Activated CD4-positive, alpha-beta T cell treated with anti-CD3 and anti-CD28 coated beads, Interleukin-2, Interleukin-4, amounts not matched to agents 100 ng/mL and 50 ng/mL, durations not matched to agents 16 hours and 8 hours (primary cell): ENCODE measurements at regions not wholly inside any gene's neighbourhood (a gene's known extent, or its start where the extent isn't known, plus 50 kb on each side); places are given as distances from the start of the nearest gene placed in this dataset.

Experiments
- DNase-seq: peaks from one replicate; pipeline ENCODE4 v3.0.0-alpha.2; 2020; ENCODE audit warnings: low spot score

- peak; percentile 63 for DNase-seq
These were observed 200.3 kb upstream of the ID2 start for GRCh38 chr2:8481463-8482009.

DNA sequence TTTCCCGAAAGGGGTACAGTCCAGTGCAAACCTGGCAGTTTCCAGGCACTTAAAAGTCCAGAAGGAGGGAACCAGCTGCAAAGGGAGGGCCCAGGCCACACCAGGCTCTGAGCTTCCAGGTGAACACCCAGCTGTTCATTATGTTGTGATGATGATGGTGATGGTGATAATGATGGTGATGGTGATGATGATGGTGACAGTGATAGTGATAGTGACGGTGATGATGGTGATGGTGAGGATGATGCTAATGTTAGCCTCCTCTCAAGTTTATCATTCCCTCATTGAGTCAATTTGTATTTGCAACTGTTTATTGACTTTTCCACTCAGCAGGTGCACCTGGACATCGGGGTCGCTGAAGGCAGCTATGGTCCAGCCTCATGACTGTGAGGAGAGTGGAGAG lies 199.4 kb upstream of the ID2 start:
- no peak for DNase-seq

DNA sequence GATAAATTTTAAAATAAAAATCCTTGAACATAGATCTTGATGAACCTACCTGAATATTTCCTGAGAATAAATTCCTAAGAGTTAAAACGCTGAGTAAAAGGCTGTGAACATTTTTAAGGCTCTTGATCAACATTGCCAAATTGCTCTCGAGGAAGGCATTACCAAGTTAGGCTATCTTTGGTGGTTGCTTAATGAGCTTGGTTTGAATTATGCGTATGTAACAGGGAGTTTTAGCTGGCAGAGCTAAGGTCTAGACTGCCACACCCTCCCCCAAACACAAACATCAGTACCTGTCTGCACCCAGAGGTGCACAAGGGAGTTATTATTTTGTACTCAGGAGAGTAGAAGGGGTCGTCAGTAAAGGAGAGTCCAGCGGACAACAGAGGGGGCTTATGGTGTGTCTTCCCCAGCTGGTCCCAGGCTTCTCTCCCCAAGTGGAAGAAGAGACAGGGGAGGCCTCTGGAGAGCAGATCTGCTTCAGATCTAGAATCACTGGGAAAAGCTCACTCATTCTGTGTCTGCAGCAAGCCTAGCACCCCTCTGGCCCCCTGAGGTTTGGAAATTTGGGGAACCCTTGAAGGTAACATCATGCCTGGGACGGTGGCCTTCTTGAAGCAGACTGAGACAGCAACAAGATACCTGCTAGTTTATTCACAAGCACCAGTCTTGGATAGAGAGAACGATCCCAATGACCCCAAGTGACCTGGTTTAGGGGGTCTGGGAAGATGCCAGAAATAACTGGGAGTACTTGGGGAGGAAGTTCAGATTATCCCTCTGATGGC lies 197.2 kb upstream of the ID2 start:
- DNase-seq, result no peak

DNA sequence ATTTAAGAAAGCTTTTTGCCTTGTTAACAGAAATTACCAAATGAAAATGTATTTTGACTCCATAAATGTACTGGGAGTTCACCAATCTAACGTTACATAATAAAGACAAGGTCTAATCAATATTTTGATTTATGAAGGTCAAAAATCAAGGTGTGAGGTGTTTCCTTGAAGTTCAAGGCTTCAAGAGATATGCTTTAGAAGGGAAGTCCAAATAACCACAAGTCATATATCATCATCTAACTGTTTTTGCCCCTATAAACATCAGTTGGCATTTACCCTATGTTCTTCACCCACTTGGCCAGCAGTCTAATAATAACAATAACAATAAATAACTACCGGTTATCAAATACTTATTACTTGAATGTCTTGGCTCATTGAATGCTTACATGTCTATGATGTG lies 196.1 kb upstream of the ID2 start:
- no peak for DNase-seq

GRCh38 chr2:8486141-8486540 lies 195.7 kb upstream of the ID2 start:
- peak; percentile 48 for DNase-seq

GRCh38 chr2:8487461-8487932 lies 194.4 kb upstream of the ID2 start:
- no peak for DNase-seq

DNA sequence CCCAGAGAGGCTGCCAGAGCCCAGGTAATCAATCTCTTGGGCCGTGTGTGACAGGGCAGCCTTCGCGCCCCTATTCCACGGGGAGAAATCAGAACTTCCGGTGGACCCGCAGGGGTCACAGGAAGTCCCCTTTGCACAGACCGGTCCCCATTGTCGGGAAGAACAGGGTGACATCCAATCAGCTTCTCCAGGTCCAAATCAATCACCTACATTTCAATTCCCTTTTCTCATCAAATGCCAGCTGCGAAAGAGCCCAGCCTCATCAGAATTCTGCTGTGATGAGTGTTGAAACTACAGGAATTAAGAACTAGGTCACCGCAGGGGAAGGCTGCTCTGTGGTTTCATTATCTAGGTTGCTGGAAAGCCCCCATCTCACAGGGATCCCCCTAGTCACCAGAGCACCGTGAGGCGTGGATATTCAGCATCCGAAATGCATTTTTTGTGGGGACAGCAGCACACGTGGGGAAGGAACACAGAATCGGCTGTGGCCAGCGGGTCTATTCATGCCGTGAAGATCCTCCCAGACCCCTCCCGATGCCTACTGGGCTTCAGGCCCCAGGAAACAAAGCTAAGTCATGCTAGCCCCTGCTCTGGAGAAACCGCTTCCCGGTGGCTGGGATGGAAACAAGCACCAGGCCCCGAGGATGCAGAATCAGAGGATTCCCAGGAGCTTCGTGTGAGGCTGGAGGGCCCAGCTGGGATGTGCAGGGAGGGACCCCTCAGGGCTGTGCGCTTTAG lies 193.7 kb upstream of the ID2 start:
- DNase-seq, result peak; percentile 85

GRCh38 chr2:8489221-8489620 lies 192.6 kb upstream of the ID2 start:
- DNase-seq, result no peak

- no peak for DNase-seq
These were observed 192.1 kb upstream of the ID2 start for GRCh38 chr2:8489751-8490150.

DNA sequence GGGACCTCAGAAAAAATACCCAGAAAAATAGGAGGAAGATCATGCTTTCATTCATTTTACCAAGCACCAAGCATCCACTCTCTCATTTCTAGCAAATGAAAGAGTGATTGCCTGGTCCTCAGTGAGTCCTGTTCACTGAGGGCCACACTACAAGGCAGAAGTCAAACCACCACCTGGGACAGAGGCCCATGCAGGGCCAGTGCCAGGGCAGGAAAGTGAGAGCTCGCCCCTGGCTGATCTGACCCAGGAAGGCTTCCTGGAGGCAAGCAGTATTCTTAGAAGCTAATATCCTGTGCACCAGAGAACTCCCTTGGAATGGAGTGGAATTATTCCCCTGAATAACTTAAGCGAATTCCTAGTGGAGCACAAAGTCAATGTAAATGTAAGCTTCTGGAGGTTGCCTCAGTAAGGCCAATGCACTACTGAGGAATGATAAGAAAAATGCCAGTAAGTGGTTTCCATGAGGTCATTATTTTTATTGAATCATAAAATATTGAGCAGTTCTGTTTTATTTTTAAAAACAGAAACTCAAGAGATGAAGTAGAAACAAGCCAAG lies 191.6 kb upstream of the ID2 start:
- DNase-seq, result no peak

GRCh38 chr2:8491296-8492027 lies 190.4 kb upstream of the ID2 start:
- no peak for DNase-seq

DNA sequence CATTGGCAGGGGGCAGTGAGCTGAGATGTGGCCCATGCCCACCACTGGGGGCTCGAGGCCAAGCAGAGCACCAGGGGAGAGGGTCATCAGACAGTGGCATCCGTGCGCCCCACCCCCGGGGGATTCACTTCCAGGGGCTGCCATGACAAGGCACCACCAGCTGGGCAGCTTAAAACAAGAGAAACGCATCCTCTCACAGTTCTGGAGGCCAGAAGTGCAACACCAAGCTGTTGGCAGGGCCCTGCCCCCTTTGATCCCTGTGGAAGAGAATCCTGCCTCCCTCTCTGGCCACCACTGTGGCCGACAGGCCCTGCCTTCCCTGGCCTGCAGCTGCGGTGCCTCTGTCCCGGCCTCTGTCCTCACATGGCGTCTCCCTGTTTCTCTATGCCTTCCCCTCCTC lies 187.7 kb upstream of the ID2 start:
- DNase-seq, result no peak

GRCh38 chr2:8494589-8494988 lies 187.3 kb upstream of the ID2 start:
- no peak for DNase-seq

- no peak for DNase-seq
These were observed 186.5 kb upstream of the ID2 start for GRCh38 chr2:8495189-8495989.

DNA sequence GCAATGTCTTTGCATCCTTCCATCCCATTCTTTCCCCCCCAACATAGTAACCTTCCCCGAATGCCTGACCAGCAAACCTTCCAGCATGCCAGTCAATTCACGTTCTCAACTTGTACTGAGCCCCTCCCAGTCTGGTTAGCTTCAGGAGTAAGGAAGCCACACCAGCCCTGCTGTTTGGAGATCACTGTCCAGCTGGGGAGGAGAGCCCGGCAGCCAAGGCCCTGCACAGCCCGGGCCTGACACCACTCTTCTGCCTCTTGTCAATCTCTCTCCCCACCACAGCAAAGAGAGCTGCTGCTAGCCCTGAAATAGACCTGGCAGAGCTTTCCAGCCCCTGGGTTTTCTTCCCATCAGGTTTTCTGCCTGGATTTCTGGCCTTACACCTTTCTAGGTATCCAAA lies 185.8 kb upstream of the ID2 start:
- no peak for DNase-seq

DNA sequence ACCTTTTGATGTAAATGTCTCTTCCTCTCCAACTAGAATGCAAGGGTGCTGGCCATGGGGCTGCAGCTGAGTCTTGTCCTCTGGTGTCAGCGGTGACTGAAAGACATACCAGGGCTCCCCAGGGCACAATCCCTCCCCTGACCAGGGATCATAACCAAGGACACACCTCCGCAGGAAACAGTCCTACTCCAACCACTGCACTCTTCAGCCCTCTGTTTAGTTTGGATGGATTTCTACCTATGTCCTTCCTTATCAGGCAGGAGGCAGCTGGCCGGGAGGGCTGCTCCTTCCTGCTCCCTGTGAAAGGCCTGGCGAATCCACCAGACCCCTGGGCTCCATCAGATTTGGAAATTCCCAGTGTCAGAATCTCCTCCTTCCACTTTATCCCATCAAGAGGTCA lies 185.2 kb upstream of the ID2 start:
- DNase-seq, result no peak

- DNase-seq, result no peak
These were observed 182.9 kb upstream of the ID2 start for GRCh38 chr2:8498994-8499393.

DNA sequence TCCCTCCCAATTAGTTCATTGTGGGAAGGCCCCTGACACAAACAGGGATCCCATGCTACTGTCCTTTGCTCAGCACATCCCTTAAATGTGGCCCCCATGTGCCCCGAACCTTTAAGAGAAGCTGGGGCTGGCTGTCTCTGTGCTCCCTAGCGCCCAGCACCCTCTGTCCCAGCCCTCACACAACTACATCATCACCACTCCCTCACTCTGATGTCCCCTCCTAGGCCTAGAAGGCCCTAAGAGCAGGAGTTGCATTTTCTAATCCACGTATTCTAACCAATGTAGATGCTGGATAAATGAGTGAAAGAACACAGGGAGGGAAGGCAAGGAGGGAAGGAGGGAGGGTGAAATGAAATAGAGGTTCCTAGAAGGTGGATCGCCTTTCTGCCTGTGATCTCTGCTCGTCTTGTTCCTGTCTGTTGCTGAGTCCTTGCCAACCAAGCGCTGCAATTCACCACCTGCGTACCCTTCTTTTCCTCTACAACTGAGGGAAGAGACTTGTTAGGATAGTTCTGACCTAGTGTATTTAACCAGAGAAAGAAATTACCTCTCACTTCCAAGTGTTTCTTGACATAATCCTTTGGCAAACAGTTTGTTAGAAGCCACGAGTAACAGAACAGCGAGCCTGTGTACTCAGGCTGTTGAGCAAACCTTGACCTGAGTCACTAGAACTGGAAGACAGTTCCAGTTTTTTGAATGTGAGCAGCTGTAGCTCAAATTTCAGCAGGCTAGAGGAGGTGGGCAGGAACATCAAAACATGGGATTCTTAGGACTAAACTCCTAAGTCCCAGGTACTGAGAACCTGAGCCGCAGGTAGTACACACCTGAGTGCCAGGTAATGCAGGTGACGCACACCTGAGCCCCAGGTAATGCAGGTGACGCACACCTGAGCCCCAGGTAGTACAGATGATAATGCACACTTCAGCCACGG lies 181.5 kb upstream of the ID2 start:
- no peak for DNase-seq

DNA sequence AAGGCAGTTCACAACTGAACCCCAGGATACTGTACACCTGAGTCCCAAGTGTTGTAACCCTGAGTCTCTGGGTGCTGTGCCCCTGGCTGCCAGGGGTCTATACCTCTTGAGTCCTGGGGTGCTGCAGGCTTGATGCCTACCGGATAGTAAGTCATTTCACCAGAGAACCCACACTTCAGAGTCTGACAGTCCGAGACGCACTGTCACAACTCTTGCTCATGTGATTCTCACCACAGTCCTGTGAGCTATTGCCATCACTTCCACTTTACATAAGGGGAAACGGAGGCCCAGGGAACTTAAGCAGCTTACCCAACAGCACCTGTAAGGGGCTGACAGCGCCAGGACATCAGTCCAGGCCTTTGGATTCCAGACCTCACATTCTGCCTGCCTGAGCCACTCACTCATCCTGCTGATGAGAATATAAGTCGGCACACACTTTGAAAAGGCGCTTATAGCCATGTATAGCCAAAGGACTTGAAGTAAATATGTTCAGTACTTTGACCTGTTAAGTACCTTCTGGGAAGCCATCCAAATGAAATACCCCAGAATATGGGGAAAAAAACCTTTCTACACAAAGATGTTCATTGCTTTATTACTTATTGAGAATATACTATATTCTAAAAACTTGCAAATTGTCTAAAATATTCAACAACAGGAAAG lies 180.7 kb upstream of the ID2 start:
- DNase-seq, result no peak

DNA sequence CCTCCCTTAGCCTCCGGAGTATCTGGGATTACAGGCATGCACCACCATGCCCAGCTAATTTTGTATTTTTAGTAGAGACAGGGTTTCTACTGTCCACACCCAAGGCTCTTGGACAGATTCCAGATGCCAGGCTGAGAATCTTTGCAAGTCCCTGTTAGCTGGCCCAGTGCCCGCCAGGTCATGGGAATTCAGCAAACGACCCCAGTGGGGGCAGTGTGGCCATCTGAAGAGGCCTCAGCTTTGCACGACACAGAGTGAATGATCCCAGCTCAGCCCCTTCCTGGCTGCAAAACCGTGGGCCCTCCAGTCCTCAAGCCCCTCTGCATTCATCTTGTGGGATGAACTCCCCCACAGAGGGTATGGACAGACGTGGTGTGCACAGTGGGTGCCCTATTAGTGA lies 179.5 kb upstream of the ID2 start:
- DNase-seq, result no peak
